SJCRH30 (cell line): ENCODE measurements at regions not wholly inside any gene's neighbourhood (a gene's known extent, or its start where the extent isn't known, plus 50 kb on each side); places are given as distances from the start of the nearest gene placed in this dataset.
A peak's percentile ranks its signal among the peaks of the same experiment; 100 is the strongest.

Experiments
- DNase-seq, 2 experiments: peaks; one replicate each; pipeline ENCODE4 v3.0.0-alpha.2; 2015 to 2020
- H3K27ac ChIP-seq: fragments of 250-450 bp; sonication (Bioruptor Pico); 2 replicates; pipeline ENCODE4 v1.5.1; 2020; ENCODE audit warnings: mild to moderate bottlenecking, moderate library complexity
- H3K27me3 ChIP-seq: fragments of 250-450 bp; sonication (Bioruptor Pico); 2 replicates; pipeline ENCODE4 v1.5.1; 2020; ENCODE audit warnings: mild to moderate bottlenecking, moderate library complexity
- H3K36me3 ChIP-seq: fragments of 250-450 bp; sonication (Bioruptor Pico); 2 replicates; pipeline ENCODE4 v1.5.1; 2020; ENCODE audit warnings: mild to moderate bottlenecking, moderate library complexity
- H3K4me1 ChIP-seq: fragments of 250-450 bp; sonication (Bioruptor Pico); 2 replicates; pipeline ENCODE4 v1.5.1; 2020; ENCODE audit warnings: mild to moderate bottlenecking, moderate library complexity
- H3K4me3 ChIP-seq: fragments of 250-450 bp; sonication (Bioruptor Pico); 2 replicates; pipeline ENCODE4 v1.5.1; 2020; ENCODE audit warnings: mild to moderate bottlenecking, moderate library complexity
- H3K9me3 ChIP-seq: fragments of 250-450 bp; sonication (Bioruptor Pico); replicated peaks from 2 replicates; pipeline ENCODE4 v1.5.1; 2020; ENCODE audit warnings: mild to moderate bottlenecking, moderate library complexity

DNA sequence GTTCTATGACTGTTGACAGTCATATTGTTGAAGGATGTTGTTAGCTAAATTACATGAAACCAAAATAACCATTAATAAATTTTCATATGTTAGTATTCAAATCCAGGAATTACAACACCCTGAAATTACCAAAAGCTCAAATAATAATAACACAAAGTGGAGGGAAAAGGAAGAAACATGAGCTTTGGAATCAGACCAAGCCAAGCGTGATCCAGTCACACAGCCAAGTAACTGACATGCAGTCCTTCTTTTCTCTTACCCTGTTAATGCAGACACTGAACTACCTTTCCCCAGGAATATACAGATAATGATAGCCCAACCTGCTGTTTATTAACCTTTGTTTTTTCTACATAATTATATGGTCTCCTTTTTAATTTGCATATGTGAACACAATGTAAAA lies 130.2 kb downstream of the HS3ST1 start:
- Histone ChIP-seq H3K27ac (no peak overlapping the region), H3K36me3 (no peaks in the 10 kb centered on the region), H3K9me3 (no peaks in the 10 kb centered on the region), H3K27me3 (no peaks in the 10 kb centered on the region; the same call in 1 of the 2 replicates), H3K4me1 (no peaks in the 10 kb centered on the region), H3K4me3 (no peak overlapping the region)
- no peak for DNase-seq

DNA sequence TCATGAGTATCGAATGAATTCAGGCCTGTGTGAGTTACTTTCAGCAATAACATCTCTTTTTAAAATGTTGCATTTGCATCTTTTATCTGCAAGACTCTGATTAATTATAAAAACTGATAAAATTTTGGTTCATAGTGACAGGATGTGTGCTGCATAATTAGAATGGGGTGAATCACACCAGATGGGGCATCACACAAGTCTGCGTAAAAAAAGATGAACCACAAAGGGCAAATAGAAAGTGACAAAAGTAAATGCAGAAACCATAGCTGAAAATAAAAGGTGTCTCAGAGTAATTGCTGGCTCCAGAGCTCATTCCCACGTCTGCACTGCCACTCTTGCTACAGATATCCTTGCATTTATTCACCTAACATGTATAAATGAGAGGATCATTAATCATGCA lies 131.1 kb downstream of the HS3ST1 start:
- no peaks in the 10 kb centered on the region for H3K9me3 ChIP-seq
- no peak overlapping the region for H3K4me3 ChIP-seq
- H3K4me1 ChIP-seq: no peaks in the 10 kb centered on the region
- no peak for DNase-seq
- no peak overlapping the region for H3K27ac ChIP-seq
- no peaks in the 10 kb centered on the region for H3K36me3 ChIP-seq
- no peaks in the 10 kb centered on the region; the same call in 1 of the 2 replicates for H3K27me3 ChIP-seq

GRCh38 chr4:11297201-11297600 lies 131.5 kb downstream of the HS3ST1 start:
- no peak for DNase-seq
- Histone ChIP-seq H3K36me3 (no peaks in the 10 kb centered on the region), H3K4me3 (no peak overlapping the region), H3K27me3 (no peaks in the 10 kb centered on the region; the same call in 1 of the 2 replicates), H3K9me3 (no peaks in the 10 kb centered on the region), H3K27ac (no peak overlapping the region), H3K4me1 (no peaks in the 10 kb centered on the region)

DNA sequence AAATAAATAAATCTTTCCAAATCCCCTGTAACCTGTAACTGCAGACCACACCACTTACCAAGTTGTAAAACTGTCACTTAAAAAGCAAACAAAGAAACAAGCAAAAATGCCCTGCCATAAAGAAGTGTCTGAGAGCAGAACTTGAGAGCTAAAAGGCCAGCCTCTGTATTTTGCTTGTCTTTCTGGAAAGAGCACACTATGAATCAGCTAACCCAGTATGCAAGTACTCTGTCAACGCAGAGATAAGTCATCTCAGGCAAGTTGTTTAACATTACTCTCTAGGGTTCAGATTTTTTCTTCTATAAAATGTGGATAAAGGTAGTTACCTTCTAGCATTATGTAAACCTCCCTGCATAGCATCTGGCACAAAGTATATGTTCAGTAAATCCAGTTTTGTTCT lies 134.8 kb downstream of the HS3ST1 start:
- no peak overlapping the region for H3K27ac ChIP-seq
- H3K27me3 ChIP-seq: no peaks in the 10 kb centered on the region
- no peaks in the 10 kb centered on the region for H3K4me1 ChIP-seq
- H3K9me3 ChIP-seq: no peaks in the 10 kb centered on the region
- DNase-seq: no peak
- H3K36me3 ChIP-seq: no peaks in the 10 kb centered on the region
- no peak overlapping the region for H3K4me3 ChIP-seq

DNA sequence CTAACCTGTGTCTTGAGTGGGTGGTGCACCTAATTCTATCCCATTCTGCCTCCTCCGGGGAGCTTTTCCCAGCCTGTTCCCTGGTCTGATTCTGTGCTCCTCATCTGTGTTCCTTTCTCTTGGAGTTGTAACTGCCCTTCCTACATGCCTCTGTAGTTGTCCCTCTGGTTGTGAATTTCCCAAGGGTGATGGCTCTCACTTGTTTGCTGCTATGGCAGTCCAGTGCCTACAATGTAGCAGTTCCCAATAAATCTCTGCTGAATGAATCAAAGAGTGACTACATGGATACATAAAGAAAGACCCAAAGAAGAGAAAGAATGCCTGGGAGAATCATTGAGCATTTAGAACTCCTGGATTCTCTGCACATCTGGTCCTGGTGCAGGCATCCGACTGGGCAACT lies 141.6 kb downstream of the HS3ST1 start:
- Histone ChIP-seq H3K27ac (no peak overlapping the region), H3K27me3 (0 out of 2 replicates have a peak, but pooled peaks cover 4% of the 10 kb centered on the region), H3K9me3 (no peaks in the 10 kb centered on the region), H3K4me1 (no peaks in the 10 kb centered on the region), H3K4me3 (no peak overlapping the region), H3K36me3 (no peaks in the 10 kb centered on the region)
- no peak for DNase-seq

DNA sequence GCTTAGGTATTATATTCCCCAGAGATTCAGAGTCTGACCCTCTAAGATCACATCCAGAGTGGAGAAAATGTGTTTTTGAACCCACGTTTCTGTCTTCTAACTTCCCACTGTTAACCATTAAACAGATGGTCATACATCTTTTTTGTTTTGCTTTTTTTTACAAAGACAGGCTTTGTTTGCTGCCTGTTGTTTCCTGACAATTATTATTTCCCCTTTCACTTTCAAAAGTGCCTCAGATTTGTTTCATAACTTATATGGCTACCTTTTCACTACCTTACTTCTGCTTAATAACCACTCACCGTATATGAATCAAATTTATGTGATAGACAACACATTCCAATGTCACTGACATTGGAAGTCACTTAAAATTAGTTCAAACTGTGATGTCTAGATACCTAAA lies 142.2 kb downstream of the HS3ST1 start:
- DNase-seq: no peak
- no peaks in the 10 kb centered on the region for H3K36me3 ChIP-seq
- H3K27ac ChIP-seq: no peak overlapping the region
- H3K4me1 ChIP-seq: no peaks in the 10 kb centered on the region
- peaks cover 6% of the 10 kb centered on the region; the same call in 1 of the 2 replicates for H3K27me3 ChIP-seq
- H3K9me3 ChIP-seq: no peaks in the 10 kb centered on the region
- no peak overlapping the region for H3K4me3 ChIP-seq

DNA sequence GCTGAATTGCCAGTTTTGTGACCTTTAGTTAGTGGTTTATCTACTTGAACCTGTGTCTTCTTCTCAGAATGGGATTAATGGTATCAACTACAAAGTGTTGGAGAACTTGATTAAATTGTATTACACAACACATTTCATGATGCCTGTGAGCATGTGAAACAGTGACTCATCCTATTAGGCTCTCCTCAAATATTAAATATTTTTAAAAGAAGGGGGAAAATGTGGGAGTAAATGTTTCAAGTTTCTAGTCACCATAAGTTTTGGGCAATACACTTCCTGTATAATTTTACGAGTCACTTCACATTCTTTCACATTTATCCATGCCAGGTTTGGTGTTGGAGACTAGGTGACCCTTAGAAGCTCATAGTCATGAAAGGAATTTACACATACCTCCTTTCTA lies 147.0 kb downstream of the HS3ST1 start:
- H3K4me3 ChIP-seq: no peak overlapping the region
- no peak overlapping the region for H3K27ac ChIP-seq
- peaks cover 9% of the 10 kb centered on the region; the same call in 1 of the 2 replicates for H3K27me3 ChIP-seq
- H3K4me1 ChIP-seq: no peaks in the 10 kb centered on the region
- no peaks in the 10 kb centered on the region for H3K9me3 ChIP-seq
- H3K36me3 ChIP-seq: no peaks in the 10 kb centered on the region
- DNase-seq: no peak

- Histone ChIP-seq H3K4me3 (no peak overlapping the region), H3K27me3 (no peaks in the 10 kb centered on the region), H3K36me3 (no peaks in the 10 kb centered on the region), H3K9me3 (no peaks in the 10 kb centered on the region), H3K4me1 (no peaks in the 10 kb centered on the region), H3K27ac (no peak overlapping the region)
- no peak for DNase-seq
These were observed 157.4 kb downstream of the HS3ST1 start for GRCh38 chr4:11271263-11271662.

DNA sequence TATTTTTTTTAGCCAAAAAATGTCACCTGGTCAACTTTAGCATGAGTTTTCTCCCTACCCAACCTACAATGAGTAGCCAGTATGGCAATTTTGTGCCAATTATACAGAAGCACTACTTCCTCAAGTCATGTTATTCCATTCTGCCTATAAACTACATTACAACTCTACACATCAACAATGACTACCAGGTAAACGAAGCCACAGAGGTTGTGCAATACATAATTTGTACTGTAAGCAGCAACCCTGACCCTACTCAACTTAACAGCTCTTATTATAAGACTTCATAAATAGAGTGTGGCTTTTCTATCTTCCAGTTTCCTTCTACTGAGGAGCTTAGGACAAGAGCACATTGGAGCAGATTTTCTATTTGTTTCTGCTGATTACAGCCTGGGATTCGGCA lies 160.5 kb downstream of the HS3ST1 start:
- Histone ChIP-seq H3K4me1 (no peaks in the 10 kb centered on the region), H3K27me3 (no peaks in the 10 kb centered on the region), H3K27ac (no peak overlapping the region), H3K36me3 (no peaks in the 10 kb centered on the region), H3K4me3 (no peak overlapping the region), H3K9me3 (no peaks in the 10 kb centered on the region)
- DNase-seq: no peak

- no peak overlapping the region for H3K4me3 ChIP-seq
- H3K4me1 ChIP-seq: no peaks in the 10 kb centered on the region
- no peaks in the 10 kb centered on the region for H3K27me3 ChIP-seq
- H3K36me3 ChIP-seq: no peaks in the 10 kb centered on the region
- DNase-seq: no peak
- H3K9me3 ChIP-seq: no peaks in the 10 kb centered on the region
- H3K27ac ChIP-seq: no peak overlapping the region
These were observed 163.9 kb downstream of the HS3ST1 start for GRCh38 chr4:11264841-11265240.

DNA sequence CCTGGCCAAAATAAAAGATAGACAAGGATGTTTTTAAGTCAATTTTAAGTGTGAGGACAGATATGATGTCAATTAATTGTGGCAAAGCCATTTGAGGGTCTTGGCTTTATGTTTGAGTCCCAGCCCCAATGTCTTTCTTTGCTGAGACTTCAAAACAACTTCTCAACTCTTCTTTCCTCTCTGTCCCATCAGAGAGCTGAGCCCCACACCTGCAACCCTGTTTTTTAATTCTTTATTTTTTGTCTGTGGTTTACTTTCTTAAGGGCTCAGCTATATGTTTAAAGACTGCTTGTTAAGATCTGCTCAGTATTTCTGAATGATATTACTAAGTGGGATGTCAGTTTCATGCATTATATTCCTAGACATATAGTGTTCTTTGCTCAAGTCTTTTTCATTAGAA lies 164.3 kb downstream of the HS3ST1 start:
- Histone ChIP-seq H3K4me1 (no peaks in the 10 kb centered on the region), H3K27ac (no peak overlapping the region)

GRCh38 chr4:11263208-11263607 lies 165.5 kb downstream of the HS3ST1 start:
- H3K9me3 ChIP-seq: no peaks in the 10 kb centered on the region
- H3K27me3 ChIP-seq: no peaks in the 10 kb centered on the region
- DNase-seq: no peak
- H3K36me3 ChIP-seq: no peaks in the 10 kb centered on the region
- H3K4me1 ChIP-seq: no peaks in the 10 kb centered on the region
- no peak overlapping the region for H3K27ac ChIP-seq
- H3K4me3 ChIP-seq: no peak overlapping the region

More for the DNA sequence above, 164.3 kb downstream of the HS3ST1 start:
- Histone ChIP-seq H3K36me3 (no peaks in the 10 kb centered on the region), H3K4me3 (no peak overlapping the region), H3K9me3 (no peaks in the 10 kb centered on the region), H3K27me3 (no peaks in the 10 kb centered on the region)
- DNase-seq: no peak

DNA sequence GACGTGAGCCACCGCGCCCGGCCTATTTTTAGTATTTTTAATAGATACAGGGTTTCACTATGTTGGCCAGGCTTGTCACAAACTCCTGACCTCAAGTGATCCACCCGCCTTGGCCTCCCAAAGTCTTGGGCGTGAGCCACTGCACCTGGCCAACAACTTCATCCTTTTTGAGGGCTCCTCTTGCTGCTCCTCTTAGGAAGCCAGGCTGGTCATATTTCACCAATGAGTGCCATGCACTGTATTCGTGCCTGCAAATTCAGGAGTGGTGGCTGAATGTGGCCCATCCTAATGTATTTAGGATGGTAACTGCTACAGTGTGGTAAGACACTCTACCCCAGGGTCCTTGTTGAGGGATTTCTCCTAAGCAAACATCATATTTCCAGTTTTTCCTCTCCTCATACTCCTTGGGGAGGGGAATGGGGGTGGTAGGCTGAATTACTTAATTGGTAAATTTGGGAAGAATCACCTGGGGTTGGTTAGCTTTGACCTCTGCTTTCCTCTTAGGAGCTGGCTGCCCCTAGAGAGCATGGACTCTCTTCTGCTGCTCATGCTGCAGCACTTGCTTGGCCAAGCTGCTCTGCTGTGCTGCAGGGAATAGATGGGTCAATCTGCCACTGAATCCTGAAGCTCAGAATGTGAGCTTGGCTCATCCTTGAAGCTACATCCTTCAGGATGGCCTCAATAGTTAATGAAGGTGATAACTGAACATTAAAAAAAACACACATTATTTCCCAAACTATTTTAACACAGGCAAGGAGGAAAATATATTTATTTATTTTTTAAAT lies 167.4 kb downstream of the HS3ST1 start:
- peak in 1 of 2 experiments; percentile 2 for DNase-seq
- no peak overlapping the region for H3K4me3 ChIP-seq
- H3K36me3 ChIP-seq: no peaks in the 10 kb centered on the region
- H3K27me3 ChIP-seq: no peaks in the 10 kb centered on the region
- no peaks in the 10 kb centered on the region for H3K4me1 ChIP-seq
- no peaks in the 10 kb centered on the region for H3K9me3 ChIP-seq
- no peak overlapping the region for H3K27ac ChIP-seq

DNA sequence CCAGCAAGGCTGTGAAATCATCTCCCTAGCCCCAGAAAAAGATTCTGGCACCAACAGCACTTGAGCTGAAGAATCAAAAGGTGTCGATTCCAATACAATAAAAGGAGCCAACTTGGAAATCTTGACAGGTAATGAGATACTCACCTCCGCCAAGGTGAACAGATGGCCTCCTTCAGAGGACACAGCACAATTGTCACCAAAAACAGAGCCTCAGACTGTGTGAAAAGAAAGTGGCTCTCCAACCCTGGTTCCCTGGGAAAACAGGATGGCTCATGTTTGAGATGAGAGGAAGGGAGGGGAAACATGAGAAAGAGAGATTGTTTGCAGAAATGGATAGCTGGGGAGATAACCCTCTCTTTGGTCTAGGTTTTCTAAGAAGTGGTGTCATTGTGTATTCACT lies 168.9 kb downstream of the HS3ST1 start:
- no peaks in the 10 kb centered on the region for H3K27me3 ChIP-seq
- H3K4me1 ChIP-seq: no peaks in the 10 kb centered on the region
- H3K27ac ChIP-seq: no peak overlapping the region
- H3K9me3 ChIP-seq: no peaks in the 10 kb centered on the region
- H3K4me3 ChIP-seq: no peak overlapping the region
- no peak for DNase-seq
- no peaks in the 10 kb centered on the region for H3K36me3 ChIP-seq

DNA sequence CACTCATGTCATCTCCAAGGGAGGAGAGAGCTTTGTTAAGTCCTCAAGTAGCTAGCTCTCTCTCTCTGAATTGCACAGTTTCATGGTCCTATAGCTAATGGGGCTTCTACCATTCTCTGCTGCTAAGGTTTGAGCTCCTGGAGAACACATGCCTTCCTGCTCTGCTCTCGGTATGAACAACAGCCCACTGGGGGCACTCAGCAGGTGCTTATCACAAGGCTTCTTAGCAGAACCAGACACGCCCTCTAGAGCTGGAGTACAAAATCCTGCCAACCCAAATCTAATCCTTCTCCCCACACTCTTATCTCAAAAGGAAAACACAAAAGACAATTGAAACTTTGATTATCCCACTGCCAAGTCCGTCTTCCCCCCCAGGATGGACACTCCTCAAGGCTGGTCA lies 176.5 kb downstream of the HS3ST1 start:
- H3K36me3 ChIP-seq: no peaks in the 10 kb centered on the region
- H3K9me3 ChIP-seq: no peaks in the 10 kb centered on the region
- no peak overlapping the region for H3K4me3 ChIP-seq
- no peak overlapping the region for H3K27ac ChIP-seq
- DNase-seq: no peak
- no peaks in the 10 kb centered on the region for H3K4me1 ChIP-seq
- H3K27me3 ChIP-seq: no peaks in the 10 kb centered on the region

GRCh38 chr4:11250510-11250909 lies 178.2 kb downstream of the HS3ST1 start:
- no peak overlapping the region for H3K4me3 ChIP-seq
- DNase-seq: no peak
- H3K27me3 ChIP-seq: no peaks in the 10 kb centered on the region
- no peaks in the 10 kb centered on the region for H3K9me3 ChIP-seq
- no peaks in the 10 kb centered on the region for H3K36me3 ChIP-seq
- H3K27ac ChIP-seq: no peak overlapping the region
- H3K4me1 ChIP-seq: no peaks in the 10 kb centered on the region
